Immature natural killer cell (primary cell): ENCODE measurements at regions not wholly inside any gene's neighbourhood (a gene's known extent, or its start where the extent isn't known, plus 50 kb on each side); places are given as distances from the start of the nearest gene placed in this dataset.
A peak's percentile ranks its signal among the peaks of the same experiment; 100 is the strongest.
"Not testable (repeated sequence)": the region's sequence is repeated elsewhere in the genome, so short reads cannot be mapped to it uniquely, and the experiment has no call there.

Source experiments
- DNase-seq, 3 donors: peaks; one replicate each; pipeline ENCODE4 v3.0.0; 2022; ENCODE audit warnings: mixed read lengths in 1 of 3
- H3K27ac Mint-ChIP-seq, 6 donors: one replicate each; pipeline ENCODE4 v1.8.0; 2020; ENCODE audit warnings: mixed read lengths in 6 of 6, mild to moderate bottlenecking in 5 of 6, inconsistent platforms in 4 of 6, moderate library complexity in 3 of 6
- H3K27me3 Mint-ChIP-seq, 3 donors: one replicate each; pipeline ENCODE4 v1.8.0; 2020 to 2021; ENCODE audit warnings: low read depth in 3 of 3, mild to moderate bottlenecking in 3 of 3, mixed read lengths in 3 of 3, moderate library complexity in 3 of 3, inconsistent platforms in 1 of 3
- H3K36me3 Mint-ChIP-seq, 3 donors: one replicate each; pipeline ENCODE4 v1.8.0; 2020; ENCODE audit warnings: mixed read lengths in 3 of 3, inconsistent platforms in 2 of 3, mild to moderate bottlenecking in 2 of 3
- H3K4me1 Mint-ChIP-seq, 2 donors: one replicate each; pipeline ENCODE4 v1.8.0; 2020; ENCODE audit warnings: inconsistent platforms in 2 of 2, mild to moderate bottlenecking in 2 of 2, mixed read lengths in 2 of 2, moderate library complexity in 1 of 2
- H3K4me3 Mint-ChIP-seq, 5 donors: one replicate each; pipeline ENCODE4 v1.8.0; 2020; ENCODE audit warnings: mild to moderate bottlenecking in 5 of 5, mixed read lengths in 5 of 5, inconsistent platforms in 3 of 5, moderate library complexity in 3 of 5
- H3K9me3 Mint-ChIP-seq, 6 donors: one replicate each; pipeline ENCODE4 v1.8.0; 2020; ENCODE audit warnings: mild to moderate bottlenecking in 6 of 6, mixed read lengths in 6 of 6, inconsistent platforms in 4 of 6, moderate library complexity in 3 of 6

DNA sequence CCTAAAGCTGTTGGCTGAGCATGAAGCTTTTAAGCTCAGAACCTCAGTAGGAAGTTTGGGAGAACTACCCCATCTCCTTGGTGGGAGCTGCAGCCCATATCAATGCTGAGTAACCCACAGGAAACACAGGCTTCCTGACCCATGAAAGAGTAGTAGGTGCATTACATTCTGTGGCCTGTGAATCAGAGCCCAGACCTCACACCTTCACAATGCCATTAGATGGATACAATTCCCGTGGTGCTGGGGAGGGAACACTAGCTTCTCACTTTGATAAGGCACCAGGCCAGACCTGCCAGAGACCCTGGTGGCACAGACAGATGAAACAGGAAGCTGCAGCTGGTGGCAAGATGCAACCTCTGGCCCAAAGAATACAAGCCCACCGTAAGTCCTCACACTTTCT lies 308.8 kb downstream of the NPHP4 start:
- peaks cover 2 to 9% (median 6%) of the 10 kb centered on the region in 3 donors for H3K27me3 Mint-ChIP-seq
- no peak overlapping the region for H3K27ac Mint-ChIP-seq
- no peaks in the 10 kb centered on the region for H3K9me3 Mint-ChIP-seq
- no peaks in the 10 kb centered on the region for H3K36me3 Mint-ChIP-seq
- H3K4me3 Mint-ChIP-seq: no peak overlapping the region
- no peak for DNase-seq
- H3K4me1 Mint-ChIP-seq: no peaks in the 10 kb centered on the region

DNA sequence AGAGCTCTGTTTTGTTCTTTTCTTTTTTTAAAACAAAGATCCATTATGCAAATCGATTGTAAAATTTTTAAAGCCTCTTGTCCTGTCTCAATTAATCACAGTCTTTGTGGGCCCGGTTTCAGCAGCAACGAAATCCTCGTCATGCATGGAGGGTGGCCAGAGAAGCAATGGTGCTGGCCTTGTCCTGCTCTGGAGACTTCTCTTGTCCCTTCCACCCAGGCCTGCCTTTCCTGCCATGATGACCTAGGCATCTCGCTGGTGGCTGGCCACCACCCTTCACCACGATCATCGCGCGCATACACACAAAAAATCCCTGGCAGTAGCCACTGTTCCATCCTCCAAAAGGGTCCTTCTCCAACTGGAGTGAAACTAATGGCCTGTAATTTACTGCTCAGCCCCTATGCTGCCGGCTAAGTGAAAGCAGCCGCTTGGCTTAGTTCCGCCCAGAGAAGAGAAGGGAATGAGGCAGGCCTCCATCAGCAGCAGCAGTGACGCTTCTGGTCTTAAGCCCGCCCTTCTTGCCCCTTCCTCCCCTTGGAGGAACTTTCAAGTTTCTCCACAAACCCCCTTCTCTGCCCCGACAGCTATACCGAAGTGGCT lies 309.5 kb downstream of the NPHP4 start:
- Mint-ChIP-seq H3K4me1 (no peaks in the 10 kb centered on the region), H3K9me3 (no peaks in the 10 kb centered on the region), H3K36me3 (no peaks in the 10 kb centered on the region), H3K27ac (no peak overlapping the region), H3K27me3 (peaks cover 2 to 9% (median 4%) of the 10 kb centered on the region in 3 donors), H3K4me3 (no peak overlapping the region)
- DNase-seq: no peak

GRCh38 chr1:5681654-5682053 lies 310.6 kb downstream of the NPHP4 start:
- no peak overlapping the region for H3K27ac Mint-ChIP-seq
- no peaks in the 10 kb centered on the region for H3K9me3 Mint-ChIP-seq
- H3K4me3 Mint-ChIP-seq: no peak overlapping the region
- H3K36me3 Mint-ChIP-seq: no peaks in the 10 kb centered on the region
- H3K4me1 Mint-ChIP-seq: no peaks in the 10 kb centered on the region
- DNase-seq: no peak
- H3K27me3 Mint-ChIP-seq: peaks cover 2 to 9% (median 4%) of the 10 kb centered on the region in 3 donors

- Mint-ChIP-seq H3K36me3 (no peaks in the 10 kb centered on the region), H3K27me3 (peaks cover 0 to 9% (median 2%) of the 10 kb centered on the region in 3 donors), H3K4me1 (no peaks in the 10 kb centered on the region), H3K27ac (no peak overlapping the region), H3K4me3 (no peak overlapping the region), H3K9me3 (peaks cover 0 to 4% (median 0%) of the 10 kb centered on the region in 6 donors)
- no peak for DNase-seq
Observed at GRCh38 chr1:5680600-5680999, 311.6 kb downstream of the NPHP4 start.

- H3K4me3 Mint-ChIP-seq: no peak overlapping the region
- DNase-seq: no peak
- no peak overlapping the region for H3K27ac Mint-ChIP-seq
- peaks cover 0 to 9% (median 7%) of the 10 kb centered on the region in 3 donors for H3K27me3 Mint-ChIP-seq
- H3K4me1 Mint-ChIP-seq: no peaks in the 10 kb centered on the region
- H3K36me3 Mint-ChIP-seq: peaks cover 0 to 6% (median 0%) of the 10 kb centered on the region in 3 donors
- peaks cover 1 to 12% (median 7%) of the 10 kb centered on the region in 6 donors for H3K9me3 Mint-ChIP-seq
Observed at GRCh38 chr1:5678759-5679158, 313.5 kb downstream of the NPHP4 start.

- H3K9me3 Mint-ChIP-seq: peaks cover 1 to 18% (median 9%) of the 10 kb centered on the region in 6 donors
- H3K36me3 Mint-ChIP-seq, DNase-seq, H3K27me3 Mint-ChIP-seq, H3K4me1 Mint-ChIP-seq, H3K4me3 Mint-ChIP-seq, H3K27ac Mint-ChIP-seq: not testable (repeated sequence)
Observed at GRCh38 chr1:5672355-5672754, 319.9 kb downstream of the NPHP4 start.

- peaks cover 2 to 7% (median 7%) of the 10 kb centered on the region in 3 donors for H3K27me3 Mint-ChIP-seq
- H3K36me3 Mint-ChIP-seq: peaks cover 0 to 6% (median 0%) of the 10 kb centered on the region in 3 donors
- no peak overlapping the region for H3K4me3 Mint-ChIP-seq
- peaks cover 1 to 15% (median 9%) of the 10 kb centered on the region in 6 donors for H3K9me3 Mint-ChIP-seq
- H3K27ac Mint-ChIP-seq: no peak overlapping the region
- no peaks in the 10 kb centered on the region for H3K4me1 Mint-ChIP-seq
- DNase-seq: no peak
Observed at GRCh38 chr1:5670590-5671350, 321.5 kb downstream of the NPHP4 start.

DNA sequence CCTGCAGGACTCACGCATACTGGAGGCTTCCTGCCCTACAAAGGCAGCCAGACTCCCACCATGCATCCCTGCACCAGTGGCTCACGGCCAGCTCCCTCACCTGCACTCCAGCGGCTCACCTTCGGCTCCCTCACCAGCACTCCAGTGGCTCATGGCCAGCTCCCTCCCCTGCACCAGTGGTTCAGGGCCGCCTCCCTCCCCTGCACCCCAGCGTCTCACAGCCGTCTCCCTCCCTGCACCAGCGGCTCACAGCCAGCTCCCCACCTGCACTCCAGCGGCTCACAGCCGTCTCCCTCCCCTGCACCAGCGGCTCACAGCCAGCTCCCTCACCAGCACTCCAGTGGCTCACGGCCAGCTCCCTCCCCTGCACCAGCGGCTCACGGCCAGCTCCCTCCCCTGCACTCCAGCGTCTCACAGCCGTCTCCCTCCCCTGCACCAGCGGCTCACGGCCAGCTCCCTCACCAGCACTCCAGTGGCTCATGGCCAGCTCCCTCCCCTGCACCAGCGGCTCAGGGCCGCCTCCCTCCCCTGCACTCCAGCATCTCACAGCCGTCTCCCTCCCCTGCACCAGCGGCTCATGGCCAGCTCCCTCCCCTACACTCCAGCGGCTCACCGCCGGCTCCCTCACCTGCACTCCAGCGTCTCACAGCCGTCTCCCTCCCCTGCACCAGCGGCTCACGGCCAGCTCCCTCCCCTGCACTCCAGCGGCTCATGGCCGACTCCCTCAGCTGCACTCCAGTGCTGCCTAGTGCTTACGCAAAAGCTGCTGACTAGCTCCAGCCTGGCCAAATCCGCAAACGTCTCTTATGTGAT lies 324.5 kb downstream of the NPHP4 start:
- H3K9me3 Mint-ChIP-seq: peaks cover 0 to 9% (median 0%) of the 10 kb centered on the region in 6 donors
- peaks cover 0 to 4% (median 0%) of the 10 kb centered on the region in 3 donors for H3K27me3 Mint-ChIP-seq
- peak overlapping the region in 2 of 6 donors; percentile 46 to 62 for H3K27ac Mint-ChIP-seq
- H3K36me3 Mint-ChIP-seq: no peaks in the 10 kb centered on the region
- peak in 1 of 3 donors; percentile 3 for DNase-seq
- H3K4me1 Mint-ChIP-seq: no peaks in the 10 kb centered on the region
- H3K4me3 Mint-ChIP-seq: peak overlapping the region in 1 of 5 donors; percentile 76

DNA sequence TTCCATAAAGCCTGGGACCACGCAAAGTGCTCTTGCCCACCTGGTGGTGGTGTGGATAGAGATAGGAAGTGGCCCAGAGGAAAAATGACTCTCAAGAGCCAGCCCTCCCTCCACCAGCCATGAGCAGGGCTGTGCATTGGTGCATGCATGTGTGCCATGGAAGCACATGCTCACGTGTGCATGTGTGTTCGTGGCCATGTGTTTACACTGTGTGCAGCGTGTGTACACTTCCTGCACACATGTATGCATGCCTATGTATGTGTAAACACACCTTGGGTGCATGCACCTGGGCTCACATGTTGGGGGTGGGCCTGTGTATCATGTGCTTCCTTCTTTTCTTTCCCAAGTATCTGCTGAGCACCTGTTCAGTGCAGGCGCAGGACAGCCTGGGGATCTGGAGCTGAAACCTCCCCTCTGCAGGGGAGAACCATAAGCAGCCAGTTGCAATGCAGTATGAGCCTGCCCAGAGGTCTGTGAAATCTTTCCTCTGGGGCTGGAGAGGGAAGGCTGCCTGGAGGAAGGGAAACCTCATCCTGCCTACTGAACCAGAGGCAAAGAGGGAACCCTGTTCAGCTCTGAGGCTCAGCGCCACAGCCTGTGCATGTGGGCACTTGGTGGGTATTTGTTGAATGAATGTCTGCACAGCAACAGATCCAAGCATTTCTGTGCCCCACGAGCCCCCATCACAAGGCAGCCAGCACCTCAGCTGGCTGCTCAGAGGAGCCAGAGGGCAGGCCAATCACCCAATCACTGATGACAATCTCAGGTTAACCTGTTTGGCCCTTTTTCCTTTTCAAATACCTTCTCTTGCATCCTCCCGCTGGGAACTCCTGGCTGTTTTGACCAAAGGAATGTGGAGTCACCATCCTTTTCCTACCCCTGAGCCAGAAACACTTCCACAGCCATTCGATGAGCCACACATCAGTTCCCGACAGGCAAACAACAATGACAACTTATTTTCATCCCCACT lies 327.0 kb downstream of the NPHP4 start:
- no peaks in the 10 kb centered on the region for H3K4me1 Mint-ChIP-seq
- DNase-seq: no peak
- H3K27ac Mint-ChIP-seq: no peak overlapping the region
- H3K36me3 Mint-ChIP-seq: no peaks in the 10 kb centered on the region
- H3K4me3 Mint-ChIP-seq: no peak overlapping the region
- H3K9me3 Mint-ChIP-seq: no peaks in the 10 kb centered on the region
- peaks cover 0 to 2% (median 0%) of the 10 kb centered on the region in 3 donors for H3K27me3 Mint-ChIP-seq

DNA sequence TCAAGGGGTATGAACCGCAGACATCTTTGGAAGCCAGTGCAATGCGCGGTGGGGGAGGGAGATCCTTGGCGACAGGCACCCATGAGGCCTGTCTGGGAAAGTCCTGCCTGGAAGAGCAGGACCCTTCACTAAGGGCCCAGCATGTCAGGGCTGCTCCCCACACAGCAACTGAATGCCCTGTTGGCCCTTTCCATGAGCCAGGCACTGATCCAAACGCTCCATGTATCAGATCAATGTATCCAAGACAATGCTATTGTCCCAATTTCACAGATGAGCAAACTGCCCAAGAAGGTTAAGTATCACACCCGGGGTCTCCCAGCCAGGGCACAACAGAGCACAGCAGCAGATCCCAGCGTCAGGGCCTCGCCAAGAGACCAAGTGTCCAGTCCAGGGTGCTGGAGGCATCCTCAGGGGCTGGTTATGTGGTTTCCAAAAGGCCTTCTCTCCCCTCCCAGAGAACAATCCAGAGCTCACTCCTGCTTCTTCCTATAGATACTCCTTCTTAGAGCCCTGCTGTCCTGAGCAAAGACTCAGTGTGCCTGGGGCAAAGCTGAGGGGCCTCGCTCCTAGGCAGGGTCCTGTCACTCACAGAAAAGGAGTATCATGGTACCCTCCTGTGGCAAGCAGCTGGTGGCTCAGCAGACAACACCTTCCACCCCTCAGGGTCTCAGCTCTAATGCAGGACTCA lies 328.0 kb downstream of the NPHP4 start:
- no peak overlapping the region for H3K27ac Mint-ChIP-seq
- no peaks in the 10 kb centered on the region for H3K36me3 Mint-ChIP-seq
- no peak for DNase-seq
- no peaks in the 10 kb centered on the region for H3K9me3 Mint-ChIP-seq
- H3K27me3 Mint-ChIP-seq: peaks cover 0 to 2% (median 0%) of the 10 kb centered on the region in 3 donors
- H3K4me3 Mint-ChIP-seq: no peak overlapping the region
- no peaks in the 10 kb centered on the region for H3K4me1 Mint-ChIP-seq

GRCh38 chr1:5662744-5663126 lies 329.5 kb downstream of the NPHP4 start:
- peaks cover 0 to 2% (median 0%) of the 10 kb centered on the region in 6 donors for H3K9me3 Mint-ChIP-seq
- H3K4me3 Mint-ChIP-seq: no peak overlapping the region
- H3K36me3 Mint-ChIP-seq: no peaks in the 10 kb centered on the region
- H3K4me1 Mint-ChIP-seq: no peaks in the 10 kb centered on the region
- peaks cover 0 to 2% (median 2%) of the 10 kb centered on the region in 3 donors for H3K27me3 Mint-ChIP-seq
- DNase-seq: no peak
- no peak overlapping the region for H3K27ac Mint-ChIP-seq

DNA sequence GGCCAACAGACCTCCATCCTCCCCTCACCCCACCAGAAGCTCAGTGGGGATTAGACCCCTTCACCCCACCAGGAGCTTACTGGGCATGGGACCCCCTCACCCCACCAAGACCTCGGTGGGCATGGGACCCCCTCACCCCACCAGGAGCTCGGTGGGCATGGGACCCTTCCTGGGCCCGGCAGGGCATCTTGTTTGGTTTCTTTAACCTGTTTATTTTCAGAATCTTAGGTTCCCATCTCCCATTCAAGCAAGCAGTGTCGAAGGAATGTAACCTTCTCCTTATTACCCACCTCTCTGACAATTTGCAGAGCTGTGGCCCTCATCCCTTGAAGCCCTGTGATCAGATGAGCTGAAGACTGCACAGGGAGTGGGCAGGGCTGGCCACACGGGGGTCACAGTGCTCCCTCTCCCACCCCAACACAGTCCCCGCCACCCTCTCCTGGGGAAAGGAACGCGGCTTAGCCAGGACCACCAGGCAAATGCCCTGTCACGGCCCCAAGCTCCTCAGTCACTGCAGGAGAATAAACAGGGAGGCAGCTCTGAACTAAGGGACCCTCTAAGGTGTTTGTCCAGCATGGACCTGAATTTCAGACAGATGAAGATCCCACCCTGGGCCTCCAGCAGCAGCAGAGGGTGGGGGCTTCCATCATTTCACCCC lies 330.0 kb downstream of the NPHP4 start:
- H3K4me1 Mint-ChIP-seq: no peaks in the 10 kb centered on the region
- peaks cover 0 to 2% (median 0%) of the 10 kb centered on the region in 6 donors for H3K9me3 Mint-ChIP-seq
- no peak for DNase-seq
- H3K27me3 Mint-ChIP-seq: peaks cover 0 to 3% (median 2%) of the 10 kb centered on the region in 3 donors
- H3K4me3 Mint-ChIP-seq: no peak overlapping the region
- no peak overlapping the region for H3K27ac Mint-ChIP-seq
- no peaks in the 10 kb centered on the region for H3K36me3 Mint-ChIP-seq
